ENCODE measurements at regions not wholly inside any gene's neighbourhood (a gene's known extent, or its start where the extent isn't known, plus 50 kb on each side); places are given as distances from the start of the nearest gene placed in this dataset.

GRCh38 chr22:33991620-33992019, 71.3 kb upstream of the LARGE1 start:
- TF ChIP-seq CTCF (IDR thresholded peaks at IDR 0.05 in 8 of 11, conservative IDR thresholded peaks at IDR 0.05 in 3 of 11) (no peak), POLR2A (IDR thresholded peaks at IDR 0.05) (no peak)

All from spleen (tissue), 7 donors.